Spleen (tissue), 7 donors: ENCODE measurements at regions not wholly inside any gene's neighbourhood (a gene's known extent, or its start where the extent isn't known, plus 50 kb on each side); places are given as distances from the start of the nearest gene placed in this dataset.
"Not testable (repeated sequence)": the region's sequence is repeated elsewhere in the genome, so short reads cannot be mapped to it uniquely, and the experiment has no call there.

ENCODE experiments used
- POLR2A ChIP-seq, 3 donors: fragments of 450-650 bp; IDR thresholded peaks; one replicate each; pipeline ENCODE4 v1.5.1; 2017; ENCODE audit warnings: antibody characterized with exemption in 3 of 3, mild to moderate bottlenecking in 1 of 3
- POLR2AphosphoS5 ChIP-seq, 3 donors: sonication (generic); formaldehyde crosslinking; IDR thresholded peaks; one replicate each; pipeline ENCODE4 v1.5.1; 2017; ENCODE audit warnings: antibody characterized with exemption in 3 of 3
- TF ChIP-seq, protein P1 (sequence below), 11 experiments: fragments of 200-600 bp in 7 of 11; fragments of 450-650 bp in 4 of 11; sonication (generic) in 4 of 11; IDR thresholded peaks in 8 of 11; conservative IDR thresholded peaks in 3 of 11; 1 replicate in 7 of 11; 2 replicates in 4 of 11; pipeline versions ENCODE4 v1.4.0 to v1.8.0; 2016 to 2021; ENCODE audit warnings: antibody characterized with exemption in 11 of 11, inconsistent platforms in 4 of 11, mild to moderate bottlenecking in 1 of 11
- donor health status: DM: no; HTN: no; CAD: no; lungs with moderate emphysema.
- donor health status: DM: no; HTN: no; CAD: no.
- donor health status: DM: no; HTN: no; CAD: no.

GRCh38 chrX:3842822-3843521 is 129.5 kb upstream of the PRKX start:
- TF ChIP-seq, protein P1, sequence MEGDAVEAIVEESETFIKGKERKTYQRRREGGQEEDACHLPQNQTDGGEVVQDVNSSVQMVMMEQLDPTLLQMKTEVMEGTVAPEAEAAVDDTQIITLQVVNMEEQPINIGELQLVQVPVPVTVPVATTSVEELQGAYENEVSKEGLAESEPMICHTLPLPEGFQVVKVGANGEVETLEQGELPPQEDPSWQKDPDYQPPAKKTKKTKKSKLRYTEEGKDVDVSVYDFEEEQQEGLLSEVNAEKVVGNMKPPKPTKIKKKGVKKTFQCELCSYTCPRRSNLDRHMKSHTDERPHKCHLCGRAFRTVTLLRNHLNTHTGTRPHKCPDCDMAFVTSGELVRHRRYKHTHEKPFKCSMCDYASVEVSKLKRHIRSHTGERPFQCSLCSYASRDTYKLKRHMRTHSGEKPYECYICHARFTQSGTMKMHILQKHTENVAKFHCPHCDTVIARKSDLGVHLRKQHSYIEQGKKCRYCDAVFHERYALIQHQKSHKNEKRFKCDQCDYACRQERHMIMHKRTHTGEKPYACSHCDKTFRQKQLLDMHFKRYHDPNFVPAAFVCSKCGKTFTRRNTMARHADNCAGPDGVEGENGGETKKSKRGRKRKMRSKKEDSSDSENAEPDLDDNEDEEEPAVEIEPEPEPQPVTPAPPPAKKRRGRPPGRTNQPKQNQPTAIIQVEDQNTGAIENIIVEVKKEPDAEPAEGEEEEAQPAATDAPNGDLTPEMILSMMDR (IDR thresholded peaks at IDR 0.05 in 8 of 11, conservative IDR thresholded peaks at IDR 0.05 in 3 of 11), result not testable (repeated sequence)
- peak in 1 of 3 donors; percentile 47 for TF ChIP-seq POLR2AphosphoS5 (IDR thresholded peaks at IDR 0.05)
- TF ChIP-seq POLR2A (IDR thresholded peaks at IDR 0.05), result not testable (repeated sequence)
